ENCODE measurements at regions not wholly inside any gene's neighbourhood (a gene's known extent, or its start where the extent isn't known, plus 50 kb on each side); places are given as distances from the start of the nearest gene placed in this dataset.

GRCh38 chr12:46533723-46534122, 161.2 kb upstream of the SLC38A2 start:
- TF ChIP-seq, protein P1, sequence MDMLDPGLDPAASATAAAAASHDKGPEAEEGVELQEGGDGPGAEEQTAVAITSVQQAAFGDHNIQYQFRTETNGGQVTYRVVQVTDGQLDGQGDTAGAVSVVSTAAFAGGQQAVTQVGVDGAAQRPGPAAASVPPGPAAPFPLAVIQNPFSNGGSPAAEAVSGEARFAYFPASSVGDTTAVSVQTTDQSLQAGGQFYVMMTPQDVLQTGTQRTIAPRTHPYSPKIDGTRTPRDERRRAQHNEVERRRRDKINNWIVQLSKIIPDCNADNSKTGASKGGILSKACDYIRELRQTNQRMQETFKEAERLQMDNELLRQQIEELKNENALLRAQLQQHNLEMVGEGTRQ (CRISPR knock-in tag; IDR thresholded peaks at IDR 0.05): no peak
- TF ChIP-seq CTCF (IDR thresholded peaks at IDR 0.05) (no peak), NR2C2 (CRISPR knock-in tag; IDR thresholded peaks at IDR 0.05) (no peak), TP53 (CRISPR knock-in tag; IDR thresholded peaks at IDR 0.05) (no peak), NR3C1 (CRISPR knock-in tag; conservative IDR thresholded peaks at IDR 0.05; ENCODE audit: low read depth) (no peak), ZBTB43 (CRISPR knock-in tag; IDR thresholded peaks at IDR 0.05) (no peak), ETV6 (CRISPR knock-in tag; IDR thresholded peaks at IDR 0.05) (no peak), E2F5 (CRISPR knock-in tag; IDR thresholded peaks at IDR 0.05) (no peak), NFE2L1 (CRISPR knock-in tag; IDR thresholded peaks at IDR 0.05) (no peak), TEAD1 (CRISPR knock-in tag; IDR thresholded peaks at IDR 0.05) (no peak), FOXP4 (CRISPR knock-in tag; IDR thresholded peaks at IDR 0.05) (no peak)
- TF ChIP-seq, protein P2, sequence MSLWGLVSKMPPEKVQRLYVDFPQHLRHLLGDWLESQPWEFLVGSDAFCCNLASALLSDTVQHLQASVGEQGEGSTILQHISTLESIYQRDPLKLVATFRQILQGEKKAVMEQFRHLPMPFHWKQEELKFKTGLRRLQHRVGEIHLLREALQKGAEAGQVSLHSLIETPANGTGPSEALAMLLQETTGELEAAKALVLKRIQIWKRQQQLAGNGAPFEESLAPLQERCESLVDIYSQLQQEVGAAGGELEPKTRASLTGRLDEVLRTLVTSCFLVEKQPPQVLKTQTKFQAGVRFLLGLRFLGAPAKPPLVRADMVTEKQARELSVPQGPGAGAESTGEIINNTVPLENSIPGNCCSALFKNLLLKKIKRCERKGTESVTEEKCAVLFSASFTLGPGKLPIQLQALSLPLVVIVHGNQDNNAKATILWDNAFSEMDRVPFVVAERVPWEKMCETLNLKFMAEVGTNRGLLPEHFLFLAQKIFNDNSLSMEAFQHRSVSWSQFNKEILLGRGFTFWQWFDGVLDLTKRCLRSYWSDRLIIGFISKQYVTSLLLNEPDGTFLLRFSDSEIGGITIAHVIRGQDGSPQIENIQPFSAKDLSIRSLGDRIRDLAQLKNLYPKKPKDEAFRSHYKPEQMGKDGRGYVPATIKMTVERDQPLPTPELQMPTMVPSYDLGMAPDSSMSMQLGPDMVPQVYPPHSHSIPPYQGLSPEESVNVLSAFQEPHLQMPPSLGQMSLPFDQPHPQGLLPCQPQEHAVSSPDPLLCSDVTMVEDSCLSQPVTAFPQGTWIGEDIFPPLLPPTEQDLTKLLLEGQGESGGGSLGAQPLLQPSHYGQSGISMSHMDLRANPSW (CRISPR knock-in tag; conservative IDR thresholded peaks at IDR 0.05; ENCODE audit: low read depth): no peak

Data from WTC11 (cell line).